NCI-H1930 (cell line): ENCODE measurements at regions not wholly inside any gene's neighbourhood (a gene's known extent, or its start where the extent isn't known, plus 50 kb on each side); places are given as distances from the start of the nearest gene placed in this dataset.

Source experiments
- DNase-seq, 2 experiments: peaks; one replicate each; lab custom pipeline; 2025; lab: John Stamatoyannopoulos, UW

DNA sequence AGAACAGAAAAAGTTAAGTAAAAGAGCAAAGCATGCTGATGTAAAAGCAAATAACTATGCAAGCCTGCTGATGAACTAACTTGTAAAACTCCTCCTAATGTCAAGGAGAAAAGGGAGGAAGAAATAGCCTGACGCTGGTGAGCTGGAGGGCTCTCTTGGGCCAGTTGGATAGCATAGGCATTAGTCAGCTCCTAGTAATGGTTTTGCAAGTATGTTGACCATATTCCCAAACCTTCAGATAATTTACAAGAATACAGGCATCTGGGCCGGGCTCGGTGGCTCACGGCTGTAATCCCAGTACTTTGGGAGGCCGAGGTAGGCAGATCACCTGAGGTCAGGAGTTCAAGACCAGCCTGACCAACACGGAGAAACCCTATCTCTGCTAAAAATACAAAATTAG lies 871.4 kb downstream of the C12orf50 start:
- DNase-seq: no peak

GRCh38 chr12:87155621-87156020 lies 873.6 kb downstream of the C12orf50 start:
- no peak for DNase-seq

GRCh38 chr12:87152841-87153528 lies 876.2 kb downstream of the C12orf50 start:
- no peak for DNase-seq

GRCh38 chr12:87152075-87152474 lies 877.1 kb downstream of the C12orf50 start:
- DNase-seq: no peak

DNA sequence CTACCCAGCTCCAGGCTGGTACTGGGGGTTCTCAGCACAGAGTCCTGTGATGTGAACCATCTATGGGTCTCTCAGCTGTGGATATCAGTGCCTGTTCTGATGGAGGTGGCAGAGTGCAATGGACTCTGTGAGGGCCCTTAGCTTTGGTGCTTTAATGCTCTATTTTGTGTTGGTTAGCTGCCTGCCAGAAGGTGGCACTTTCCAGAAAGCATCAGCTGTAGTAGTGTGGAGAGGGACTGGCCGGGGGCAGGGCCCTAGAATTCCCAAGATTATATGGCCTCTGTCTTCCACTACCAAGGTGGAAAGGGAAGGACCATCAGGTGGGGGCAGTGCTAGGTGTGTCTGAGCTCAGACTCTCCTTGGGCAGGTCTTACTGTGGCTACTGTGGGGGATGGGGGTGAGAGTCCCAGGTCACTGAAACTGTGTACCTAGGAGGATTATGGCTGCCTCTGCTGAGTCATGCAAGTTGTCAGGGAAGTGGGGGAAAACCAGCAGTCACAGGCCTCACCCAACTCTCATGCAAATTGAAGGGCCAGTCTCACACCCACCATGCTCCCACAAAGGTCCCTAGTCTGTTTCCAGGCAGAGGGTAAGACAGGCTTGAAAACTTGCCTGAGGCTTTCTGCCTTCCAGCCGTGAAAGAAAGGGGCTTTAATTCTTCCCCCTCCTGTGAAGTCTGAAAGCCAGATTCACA lies 878.1 kb downstream of the C12orf50 start:
- no peak for DNase-seq

GRCh38 chr12:87142342-87142741 lies 886.2 kb upstream of the MGAT4C start:
- no peak for DNase-seq

DNA sequence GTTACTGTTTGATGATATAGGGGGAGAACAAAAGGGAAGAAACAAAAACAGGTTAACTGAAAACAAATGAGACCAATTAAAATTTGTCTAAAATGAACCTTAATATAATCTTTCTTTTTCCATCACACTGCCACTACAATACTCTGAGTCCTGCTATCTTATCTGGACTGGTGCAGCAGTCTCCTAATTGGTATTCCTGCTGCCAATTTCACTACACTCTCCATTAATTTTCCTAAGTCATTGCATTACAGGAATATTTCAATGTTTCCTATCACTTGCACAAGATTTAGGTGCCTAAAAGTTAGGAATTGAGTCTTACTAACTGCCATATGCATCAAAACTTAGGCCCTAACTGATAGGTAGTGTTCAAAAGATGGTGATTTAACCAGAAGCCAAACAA lies 884.9 kb upstream of the MGAT4C start:
- no peak for DNase-seq

GRCh38 chr12:87140262-87140661 lies 884.1 kb upstream of the MGAT4C start:
- DNase-seq: no peak

DNA sequence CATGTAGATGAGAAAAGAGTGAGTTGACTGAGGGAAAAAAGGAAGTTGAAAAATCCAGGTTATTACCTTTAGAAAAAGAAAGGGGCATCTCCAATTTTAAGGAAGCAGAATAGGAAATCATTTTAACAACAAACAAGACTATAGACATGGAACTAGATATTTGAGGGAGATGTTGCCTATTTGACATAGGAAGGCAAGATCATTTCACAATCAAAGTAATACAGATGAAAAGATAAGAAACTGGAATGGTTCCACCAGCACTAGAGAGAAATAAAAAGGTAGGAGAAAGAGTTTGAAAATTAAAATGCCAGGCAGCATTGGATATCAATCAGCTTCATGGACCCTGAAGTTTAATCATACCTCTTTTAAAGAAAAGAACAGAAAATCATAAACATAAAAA lies 881.0 kb upstream of the MGAT4C start:
- no peak for DNase-seq

DNA sequence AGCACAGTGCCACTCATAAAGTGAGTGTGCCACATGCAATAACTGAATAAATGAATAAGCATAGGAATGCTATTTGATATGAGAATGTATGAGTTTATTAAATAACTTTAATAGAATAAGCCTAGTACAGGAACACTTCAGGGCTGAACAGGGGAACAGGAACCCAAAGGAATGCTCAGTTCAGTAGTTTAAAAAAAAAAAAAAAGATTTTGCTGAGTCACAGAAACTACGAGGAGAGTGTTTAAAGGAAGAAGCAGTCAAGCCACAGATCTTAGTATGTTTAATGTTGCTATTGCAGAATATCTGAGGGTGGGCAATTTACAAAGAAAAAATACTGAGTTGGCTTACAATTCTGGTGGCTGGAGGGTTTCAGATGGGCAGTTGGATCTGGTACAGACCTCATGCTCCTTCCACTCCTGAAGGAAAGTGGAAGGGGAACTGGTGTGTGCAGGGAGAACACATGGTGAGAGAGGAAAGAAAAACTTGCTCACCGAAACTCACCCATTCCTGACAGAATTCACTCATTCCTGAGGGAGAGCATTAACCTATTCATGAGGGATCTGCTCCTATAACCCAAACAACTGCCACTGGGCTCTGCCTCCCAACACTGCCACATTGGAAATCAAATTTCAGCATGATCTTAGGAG lies 880.3 kb upstream of the MGAT4C start:
- DNase-seq: no peak

- DNase-seq: no peak
Observed at GRCh38 chr12:87127272-87127671, 871.1 kb upstream of the MGAT4C start.

DNA sequence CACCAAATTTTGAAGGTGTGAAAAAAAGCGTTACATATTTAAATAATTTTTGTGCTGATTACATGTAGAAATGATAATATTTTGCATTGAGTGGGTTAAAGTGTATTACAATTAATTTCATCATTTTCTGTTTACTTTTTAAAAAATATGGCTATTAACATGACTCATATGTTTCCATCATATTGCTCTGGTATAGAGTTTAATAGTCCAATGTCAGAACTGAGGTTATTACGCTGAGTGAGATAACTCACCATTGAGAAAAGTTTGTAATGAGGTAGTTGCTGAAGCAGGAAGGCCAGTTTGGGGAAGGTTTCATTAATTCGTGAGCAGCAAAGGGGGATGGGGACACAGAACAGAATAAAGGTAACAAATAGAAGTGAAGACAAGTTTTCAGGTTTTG lies 865.7 kb upstream of the MGAT4C start:
- DNase-seq: no peak

GRCh38 chr12:87120440-87120839 lies 864.2 kb upstream of the MGAT4C start:
- no peak for DNase-seq

DNA sequence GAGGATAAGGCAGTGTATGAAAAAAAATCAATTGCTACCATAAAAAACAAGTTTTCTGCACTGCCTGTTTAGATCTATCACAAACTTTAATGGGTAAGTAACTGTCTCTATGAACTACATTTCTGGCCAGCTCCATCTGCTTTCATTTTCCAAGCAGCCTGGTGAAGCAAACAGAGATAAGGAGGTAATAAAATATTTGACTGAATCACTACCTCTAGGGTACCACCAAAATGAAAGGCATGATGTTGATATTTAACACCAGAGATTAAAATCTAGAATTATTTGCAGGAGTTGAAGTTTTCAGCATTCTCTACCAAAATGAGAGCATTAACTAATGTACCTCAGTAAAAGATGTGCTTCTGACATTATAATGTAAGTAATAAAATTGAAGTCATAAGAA lies 863.5 kb upstream of the MGAT4C start:
- DNase-seq: no peak

- no peak for DNase-seq
Observed at GRCh38 chr12:87117526-87117925, 861.3 kb upstream of the MGAT4C start.

GRCh38 chr12:87116780-87117179 lies 860.6 kb upstream of the MGAT4C start:
- no peak for DNase-seq

- DNase-seq: no peak
Observed at GRCh38 chr12:87112571-87113345, 856.6 kb upstream of the MGAT4C start.

- no peak for DNase-seq
Observed at GRCh38 chr12:87107766-87108165, 851.6 kb upstream of the MGAT4C start.

DNA sequence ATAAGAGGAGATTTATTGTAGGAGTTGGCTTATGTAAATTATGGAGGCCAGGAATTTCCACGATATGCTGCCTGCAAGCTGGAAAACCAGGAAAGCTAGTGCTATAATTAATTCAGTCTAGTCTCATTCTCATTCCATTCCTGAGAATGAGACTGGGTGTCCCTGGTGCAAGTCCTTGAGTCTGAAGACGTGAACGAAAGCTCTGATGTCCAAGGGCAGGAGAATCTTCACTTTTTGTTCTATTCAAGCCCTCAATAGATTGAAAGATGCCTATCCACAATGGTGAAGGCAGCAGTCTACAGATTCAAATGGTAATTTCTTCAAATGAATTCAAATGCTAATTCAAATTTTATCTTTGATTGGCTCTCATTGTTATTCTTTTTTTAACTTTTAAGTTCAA lies 851.1 kb upstream of the MGAT4C start:
- no peak for DNase-seq

DNA sequence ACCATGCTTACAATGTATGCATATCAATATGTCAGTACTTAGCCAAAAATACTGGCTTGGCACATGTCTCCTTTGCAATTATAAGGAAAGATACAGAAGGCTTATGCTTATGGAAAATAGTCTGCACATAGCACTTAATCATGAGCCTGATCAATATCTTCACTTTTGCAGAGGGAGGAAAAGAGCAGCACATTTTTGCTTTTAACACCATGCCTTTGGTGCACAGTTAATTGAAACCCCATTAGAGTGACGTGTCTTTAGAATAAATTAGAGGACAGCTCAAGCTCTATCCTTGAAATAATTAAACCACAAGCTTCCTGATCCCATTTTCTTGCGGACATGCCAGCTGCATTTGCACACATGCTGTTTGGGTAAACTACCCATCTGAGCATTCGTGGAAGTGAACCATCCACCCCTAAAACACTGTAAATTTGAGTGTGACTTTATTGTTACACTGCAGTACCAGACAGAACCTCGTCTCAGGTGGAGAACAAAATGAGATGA lies 839.9 kb upstream of the MGAT4C start:
- no peak for DNase-seq

DNA sequence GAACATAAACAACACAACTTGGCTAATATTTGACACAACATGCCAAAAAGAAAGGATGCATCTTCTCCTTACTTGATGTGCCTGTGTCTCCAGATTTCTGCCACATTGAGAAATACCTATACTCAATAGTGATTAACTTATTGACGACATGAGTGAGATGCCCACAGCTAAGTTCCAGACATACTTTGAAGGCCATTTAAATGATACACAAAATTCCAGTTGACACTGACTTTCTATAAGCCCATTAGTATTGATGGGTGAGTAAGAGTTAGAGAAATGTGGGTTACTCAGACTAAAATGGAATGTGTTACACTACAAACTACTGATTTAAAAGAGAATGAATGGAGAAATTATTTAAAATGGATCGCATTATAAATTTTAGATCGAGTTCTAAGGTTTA lies 838.2 kb upstream of the MGAT4C start:
- no peak for DNase-seq

GRCh38 chr12:87092421-87092820 lies 836.2 kb upstream of the MGAT4C start:
- DNase-seq: no peak
